Vagina (tissue), 2 donors: ENCODE measurements at regions not wholly inside any gene's neighbourhood (a gene's known extent, or its start where the extent isn't known, plus 50 kb on each side); places are given as distances from the start of the nearest gene placed in this dataset.

Experiments used
- DNase-seq, 2 donors: peaks; one replicate each; pipeline ENCODE4 v3.0.0-alpha.2; 2017; ENCODE audit errors: extremely low spot score in 2 of 2
- H3K27ac ChIP-seq: fragments of 200-600 bp; sonication (generic); one replicate; pipeline ENCODE4 v1.5.1; 2019
- H3K27me3 ChIP-seq: fragments of 200-600 bp; sonication (generic); one replicate; pipeline ENCODE4 v1.5.1; 2019
- H3K36me3 ChIP-seq, 2 donors: fragments of 200-600 bp; sonication (generic); one replicate each; pipeline ENCODE4 v1.5.1; 2017 to 2019
- H3K4me1 ChIP-seq: fragments of 200-600 bp; sonication (generic); one replicate; pipeline ENCODE4 v1.5.1; 2019
- H3K4me3 ChIP-seq, 2 donors: fragments of 200-600 bp; sonication (generic); 1 replicate in 1 of 2; 2 replicates in 1 of 2; pipeline ENCODE4 v1.5.1; 2016 to 2019
- H3K9me3 ChIP-seq: fragments of 200-600 bp; sonication (generic); one replicate; pipeline ENCODE4 v1.5.1; 2019
- POLR2A ChIP-seq, 2 donors: fragments of 450-650 bp; IDR thresholded peaks; one replicate each; pipeline ENCODE4 v1.6.1; 2017; ENCODE audit warnings: antibody characterized with exemption in 2 of 2, mild to moderate bottlenecking in 2 of 2, moderate library complexity in 2 of 2
- POLR2AphosphoS5 ChIP-seq, 2 donors: sonication (generic); formaldehyde crosslinking; IDR thresholded peaks; one replicate each; pipeline ENCODE4 v1.9.0; 2017; ENCODE audit warnings: antibody characterized with exemption in 2 of 2, mild to moderate bottlenecking in 2 of 2, low read depth in 1 of 2; ENCODE audit not compliant: insufficient read depth in 1 of 2
- intact Hi-C: fragments of 100-400 bp; cut with DNase I; formaldehyde crosslinking; loops from one replicate; pipeline ENCODE4 v1.15.1; 2023
- TF ChIP-seq, protein P1 (sequence below), 3 experiments: fragments of 450-650 bp in 2 of 3; fragments of 200-600 bp in 1 of 3; sonication (generic) in 1 of 3; IDR thresholded peaks; one replicate each; pipeline ENCODE4 v1.5.1; 2017 to 2019; ENCODE audit warnings: antibody characterized with exemption in 3 of 3, mild to moderate bottlenecking in 2 of 3, moderate library complexity in 2 of 3

DNA sequence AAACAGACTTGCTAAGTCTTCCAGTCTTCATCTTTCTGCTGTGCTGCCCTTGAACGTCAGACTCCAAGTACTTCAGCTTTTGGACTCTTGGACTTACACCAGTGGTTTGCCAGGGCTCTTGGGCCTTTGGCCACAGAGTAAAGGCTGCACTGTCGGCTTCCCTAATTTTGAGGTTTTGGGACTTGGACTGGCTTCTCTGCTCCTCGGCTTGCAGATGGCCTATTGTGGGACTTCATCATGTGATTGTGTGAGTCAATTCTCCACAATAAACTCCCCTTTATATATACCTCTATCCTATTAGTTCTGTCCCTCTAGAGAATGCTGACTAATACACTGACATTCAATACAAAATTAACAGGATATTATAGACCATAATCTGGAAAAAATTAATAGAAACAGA, 628.1 kb downstream of the PLPP3 start:
- no peak overlapping the region for H3K4me3 ChIP-seq
- no peaks in the 10 kb centered on the region for H3K27me3 ChIP-seq
- intact Hi-C loops: no loop called here
- TF ChIP-seq, protein P1, sequence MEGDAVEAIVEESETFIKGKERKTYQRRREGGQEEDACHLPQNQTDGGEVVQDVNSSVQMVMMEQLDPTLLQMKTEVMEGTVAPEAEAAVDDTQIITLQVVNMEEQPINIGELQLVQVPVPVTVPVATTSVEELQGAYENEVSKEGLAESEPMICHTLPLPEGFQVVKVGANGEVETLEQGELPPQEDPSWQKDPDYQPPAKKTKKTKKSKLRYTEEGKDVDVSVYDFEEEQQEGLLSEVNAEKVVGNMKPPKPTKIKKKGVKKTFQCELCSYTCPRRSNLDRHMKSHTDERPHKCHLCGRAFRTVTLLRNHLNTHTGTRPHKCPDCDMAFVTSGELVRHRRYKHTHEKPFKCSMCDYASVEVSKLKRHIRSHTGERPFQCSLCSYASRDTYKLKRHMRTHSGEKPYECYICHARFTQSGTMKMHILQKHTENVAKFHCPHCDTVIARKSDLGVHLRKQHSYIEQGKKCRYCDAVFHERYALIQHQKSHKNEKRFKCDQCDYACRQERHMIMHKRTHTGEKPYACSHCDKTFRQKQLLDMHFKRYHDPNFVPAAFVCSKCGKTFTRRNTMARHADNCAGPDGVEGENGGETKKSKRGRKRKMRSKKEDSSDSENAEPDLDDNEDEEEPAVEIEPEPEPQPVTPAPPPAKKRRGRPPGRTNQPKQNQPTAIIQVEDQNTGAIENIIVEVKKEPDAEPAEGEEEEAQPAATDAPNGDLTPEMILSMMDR (IDR thresholded peaks at IDR 0.05): no peak
- TF ChIP-seq POLR2AphosphoS5 (IDR thresholded peaks at IDR 0.05; ENCODE audit: insufficient read depth in 1 of 2, low read depth in 1 of 2): no peak
- no peak for TF ChIP-seq POLR2A (IDR thresholded peaks at IDR 0.05)
- no peak for DNase-seq
- no peak overlapping the region for H3K27ac ChIP-seq
- H3K36me3 ChIP-seq: no peaks in the 10 kb centered on the region
- H3K9me3 ChIP-seq: no peaks in the 10 kb centered on the region
- H3K4me1 ChIP-seq: no peaks in the 10 kb centered on the region

DNA sequence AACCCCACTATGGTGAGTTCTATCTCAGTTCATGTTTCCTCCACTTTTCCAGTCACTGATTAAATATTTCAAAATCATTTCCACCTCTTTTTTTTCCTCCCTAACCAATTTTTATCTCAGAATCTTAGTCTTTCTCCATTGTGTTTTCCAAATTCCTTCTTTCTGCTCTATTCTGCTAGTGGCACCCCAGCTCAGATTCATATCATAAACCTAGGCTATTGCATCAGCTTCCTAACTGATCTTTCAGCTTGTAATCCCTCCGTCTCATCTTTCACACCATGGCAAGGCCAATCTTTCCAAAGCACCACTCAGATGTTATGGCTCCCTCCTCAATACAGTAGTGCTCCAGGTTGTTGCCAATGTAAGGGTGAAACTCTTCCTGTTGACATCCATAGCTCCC, 631.9 kb downstream of the PLPP3 start:
- no peak for DNase-seq
- Histone ChIP-seq H3K36me3 (no peaks in the 10 kb centered on the region), H3K27me3 (no peaks in the 10 kb centered on the region), H3K4me3 (no peak overlapping the region), H3K27ac (no peak overlapping the region), H3K9me3 (no peaks in the 10 kb centered on the region), H3K4me1 (no peaks in the 10 kb centered on the region)
- TF ChIP-seq POLR2A (IDR thresholded peaks at IDR 0.05) (no peak), POLR2AphosphoS5 (IDR thresholded peaks at IDR 0.05; ENCODE audit: insufficient read depth in 1 of 2, low read depth in 1 of 2) (no peak)
- TF ChIP-seq, protein P1 (IDR thresholded peaks at IDR 0.05): no peak
- intact Hi-C loops: no loop called here

DNA sequence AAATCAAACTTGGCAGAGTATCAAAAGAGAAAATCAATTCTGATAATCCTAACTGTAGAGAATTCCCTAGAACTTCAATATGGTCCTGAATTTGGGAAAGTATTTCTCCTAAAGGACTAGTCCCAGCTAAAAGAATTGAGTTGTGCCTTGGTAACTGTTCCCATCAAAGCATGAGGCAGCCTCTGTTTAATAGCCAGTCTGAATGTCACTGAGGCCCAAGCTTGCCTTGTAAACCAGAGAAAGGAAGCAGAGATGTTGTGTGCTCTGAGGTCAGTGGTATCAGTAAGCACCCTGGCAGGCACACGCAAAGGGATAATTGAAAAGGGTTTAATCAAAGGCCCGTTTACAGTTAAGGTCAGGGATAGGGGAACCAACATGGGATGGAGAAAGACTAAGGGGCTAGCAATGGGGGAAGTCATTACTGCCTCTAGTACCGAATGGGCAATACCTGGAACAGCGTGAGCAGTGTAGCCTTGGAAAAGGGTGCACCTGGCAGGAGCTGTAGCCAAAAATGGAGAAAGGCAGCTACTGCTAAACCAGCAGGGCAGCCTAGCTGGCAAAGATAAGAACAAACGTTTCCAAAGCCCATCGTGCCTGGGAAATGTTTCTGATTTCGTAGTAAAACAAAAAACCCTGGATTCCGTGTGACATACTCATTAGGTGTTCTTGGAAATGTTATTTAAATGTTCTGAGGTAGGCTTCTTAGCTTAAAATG, 635.5 kb downstream of the PLPP3 start:
- no peak overlapping the region for H3K27ac ChIP-seq
- TF ChIP-seq POLR2A (IDR thresholded peaks at IDR 0.05) (no peak), POLR2AphosphoS5 (IDR thresholded peaks at IDR 0.05; ENCODE audit: insufficient read depth in 1 of 2, low read depth in 1 of 2) (no peak)

DNA sequence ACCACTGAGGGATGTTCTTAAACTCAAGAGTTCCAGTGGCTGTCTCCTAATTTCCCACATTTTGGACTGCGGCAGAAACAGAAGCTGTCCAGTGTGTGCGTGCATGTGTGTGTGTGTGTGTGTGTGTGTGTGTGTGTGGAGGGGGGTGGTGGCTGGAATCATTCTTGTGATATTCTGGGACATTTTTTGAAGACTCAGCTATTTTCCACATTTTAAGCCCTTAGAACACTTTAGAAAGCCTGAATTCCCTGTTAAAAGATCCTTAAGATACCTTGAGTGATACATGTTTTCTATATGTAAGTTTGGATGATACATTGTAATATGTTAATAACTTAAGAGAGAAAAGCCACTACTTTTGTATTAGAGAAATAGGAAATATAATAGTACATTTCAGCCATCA, 636.4 kb downstream of the PLPP3 start:
- intact Hi-C loops: no loop called here
- no peaks in the 10 kb centered on the region for H3K27me3 ChIP-seq
- no peaks in the 10 kb centered on the region for H3K9me3 ChIP-seq
- TF ChIP-seq POLR2AphosphoS5 (IDR thresholded peaks at IDR 0.05; ENCODE audit: insufficient read depth in 1 of 2, low read depth in 1 of 2): no peak
- no peak for TF ChIP-seq POLR2A (IDR thresholded peaks at IDR 0.05)
- TF ChIP-seq, protein P1 (IDR thresholded peaks at IDR 0.05): no peak
- no peaks in the 10 kb centered on the region for H3K4me1 ChIP-seq
- no peak for DNase-seq
- no peak overlapping the region for H3K27ac ChIP-seq
- no peak overlapping the region for H3K4me3 ChIP-seq
- no peaks in the 10 kb centered on the region for H3K36me3 ChIP-seq

More for the DNA sequence above, 635.5 kb downstream of the PLPP3 start:
- H3K4me3 ChIP-seq: no peak overlapping the region
- H3K36me3 ChIP-seq: no peaks in the 10 kb centered on the region
- H3K9me3 ChIP-seq: no peaks in the 10 kb centered on the region
- no peaks in the 10 kb centered on the region for H3K27me3 ChIP-seq
- intact Hi-C loops: no loop called here
- no peaks in the 10 kb centered on the region for H3K4me1 ChIP-seq
- no peak for DNase-seq

DNA sequence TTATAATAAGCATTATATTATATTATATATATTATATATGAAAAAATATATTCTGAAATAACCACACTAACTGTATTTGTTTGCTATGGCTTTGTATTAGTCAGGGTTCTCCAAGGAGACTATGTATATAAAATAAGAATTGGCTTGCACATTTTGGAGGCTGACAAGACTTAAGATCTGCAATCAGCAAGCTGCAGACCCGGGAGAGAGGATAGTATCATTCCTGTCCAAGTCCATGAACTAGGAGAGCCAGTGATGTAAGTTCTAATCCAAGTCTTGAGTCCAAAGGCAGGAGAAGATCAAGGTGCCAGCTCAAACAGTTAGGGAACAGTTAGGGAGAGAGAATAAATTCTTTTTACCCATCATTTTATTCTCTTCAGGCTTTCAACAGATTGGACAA, 639.5 kb downstream of the PLPP3 start:
- intact Hi-C loops: no loop called here

More for the DNA sequence above, 639.5 kb downstream of the PLPP3 start:
- Histone ChIP-seq H3K4me3 (no peak overlapping the region), H3K27ac (no peak overlapping the region), H3K9me3 (no peaks in the 10 kb centered on the region), H3K27me3 (no peaks in the 10 kb centered on the region), H3K36me3 (no peaks in the 10 kb centered on the region), H3K4me1 (no peaks in the 10 kb centered on the region)
- TF ChIP-seq POLR2A (IDR thresholded peaks at IDR 0.05): no peak
- TF ChIP-seq, protein P1 (IDR thresholded peaks at IDR 0.05): no peak
- TF ChIP-seq POLR2AphosphoS5 (IDR thresholded peaks at IDR 0.05; ENCODE audit: insufficient read depth in 1 of 2, low read depth in 1 of 2): no peak
- DNase-seq: no peak
